Thoracic aorta (tissue), 2 donors: ENCODE measurements at regions not wholly inside any gene's neighbourhood (a gene's known extent, or its start where the extent isn't known, plus 50 kb on each side); places are given as distances from the start of the nearest gene placed in this dataset.
A peak's percentile ranks its signal among the peaks of the same experiment; 100 is the strongest.

Source experiments
- ATAC-seq: fragments of 150-250 bp; one replicate; pipeline ENCODE4 v1.8.0; 2017; ENCODE audit warnings: low read depth; ENCODE audit not compliant: insufficient number of reproducible peaks, low FRiP score
- DNase-seq: peaks from one replicate; pipeline ENCODE4 v3.0.0-alpha.2; 2020; ENCODE audit warnings: low spot score
- H3K27ac ChIP-seq, 2 donors: fragments of 200-600 bp; sonication (generic); 1 replicate in 1 of 2; 2 replicates in 1 of 2; pipeline ENCODE4 v1.5.1; 2016; ENCODE audit warnings: mild to moderate bottlenecking in 2 of 2, moderate library complexity in 2 of 2
- H3K27me3 ChIP-seq: fragments of 200-600 bp; sonication (generic); replicated peaks from 2 replicates; pipeline ENCODE4 v1.6.0; 2016; ENCODE audit warnings: mild to moderate bottlenecking; ENCODE audit not compliant: insufficient read depth
- H3K36me3 ChIP-seq: fragments of 200-600 bp; sonication (generic); one replicate; pipeline ENCODE4 v1.5.1; 2016
- H3K4me1 ChIP-seq, 2 donors: fragments of 200-600 bp; sonication (generic); 1 replicate in 1 of 2; 2 replicates in 1 of 2; pipeline versions ENCODE4 v1.5.1 to v1.6.0; 2016; ENCODE audit warnings: low read depth in 2 of 2, mild to moderate bottlenecking in 1 of 2; ENCODE audit not compliant: control insufficient read depth in 1 of 2
- H3K4me3 ChIP-seq: fragments of 200-600 bp; sonication (generic); 2 replicates; pipeline ENCODE4 v1.5.1; 2016; ENCODE audit warnings: mild to moderate bottlenecking
- H3K9me3 ChIP-seq: fragments of 200-600 bp; sonication (generic); 2 replicates; pipeline ENCODE4 v1.5.1; 2016
- TF ChIP-seq, protein P1 (sequence below): fragments of 200-600 bp; sonication (generic); IDR thresholded peaks from one replicate; pipeline ENCODE4 v1.5.1; 2019; ENCODE audit warnings: antibody characterized with exemption

DNA sequence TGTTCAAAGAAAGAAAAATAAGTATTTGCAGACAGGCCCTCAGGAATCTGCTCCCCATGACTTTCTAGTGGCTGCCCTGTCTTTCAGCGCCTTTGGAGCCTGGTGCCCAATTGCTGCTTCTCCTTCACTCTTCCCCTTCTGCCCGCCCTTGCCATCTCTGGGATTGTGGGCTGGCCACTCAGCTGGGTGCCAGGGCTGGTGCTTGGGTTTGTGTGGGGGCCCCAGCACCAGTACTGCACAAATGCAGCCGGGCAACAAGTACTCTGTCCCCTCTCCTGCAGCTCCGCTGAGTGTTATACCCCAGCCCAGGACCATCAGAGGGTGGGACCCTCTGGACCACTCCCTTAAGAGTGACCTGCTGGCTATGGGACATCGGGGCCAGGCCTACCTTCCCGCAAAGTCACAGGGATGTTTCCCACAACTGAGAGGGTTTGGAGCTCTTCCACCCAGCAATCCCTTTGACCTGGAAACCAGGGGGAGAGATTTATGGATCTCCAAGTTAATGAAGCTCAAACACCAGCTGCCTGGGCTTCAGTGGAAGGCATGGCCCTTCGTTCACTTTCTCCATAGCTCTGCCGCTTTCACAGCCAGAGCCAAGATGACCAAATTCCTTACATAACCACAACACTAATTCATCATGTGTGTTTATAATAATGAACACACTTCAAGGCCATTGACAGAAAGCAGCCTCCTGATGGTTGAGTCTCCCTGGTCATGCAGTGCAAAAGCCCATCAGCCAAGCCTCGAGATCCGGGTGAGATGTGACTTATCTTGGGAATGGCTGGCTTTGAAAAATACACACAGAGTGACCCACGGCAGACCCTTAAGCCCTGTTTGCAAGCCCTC is 313.9 kb upstream of the ZNF32 start:
- Histone ChIP-seq H3K36me3 (no peaks in the 10 kb centered on the region), H3K4me1 (peaks cover 37 to 77% of the 10 kb centered on the region in 2 donors), H3K9me3 (no peaks in the 10 kb centered on the region), H3K4me3 (no peak overlapping the region), H3K27me3 (no peaks in the 10 kb centered on the region), H3K27ac (peak overlapping the region; percentile 55 to 56)
- TF ChIP-seq, protein P1, sequence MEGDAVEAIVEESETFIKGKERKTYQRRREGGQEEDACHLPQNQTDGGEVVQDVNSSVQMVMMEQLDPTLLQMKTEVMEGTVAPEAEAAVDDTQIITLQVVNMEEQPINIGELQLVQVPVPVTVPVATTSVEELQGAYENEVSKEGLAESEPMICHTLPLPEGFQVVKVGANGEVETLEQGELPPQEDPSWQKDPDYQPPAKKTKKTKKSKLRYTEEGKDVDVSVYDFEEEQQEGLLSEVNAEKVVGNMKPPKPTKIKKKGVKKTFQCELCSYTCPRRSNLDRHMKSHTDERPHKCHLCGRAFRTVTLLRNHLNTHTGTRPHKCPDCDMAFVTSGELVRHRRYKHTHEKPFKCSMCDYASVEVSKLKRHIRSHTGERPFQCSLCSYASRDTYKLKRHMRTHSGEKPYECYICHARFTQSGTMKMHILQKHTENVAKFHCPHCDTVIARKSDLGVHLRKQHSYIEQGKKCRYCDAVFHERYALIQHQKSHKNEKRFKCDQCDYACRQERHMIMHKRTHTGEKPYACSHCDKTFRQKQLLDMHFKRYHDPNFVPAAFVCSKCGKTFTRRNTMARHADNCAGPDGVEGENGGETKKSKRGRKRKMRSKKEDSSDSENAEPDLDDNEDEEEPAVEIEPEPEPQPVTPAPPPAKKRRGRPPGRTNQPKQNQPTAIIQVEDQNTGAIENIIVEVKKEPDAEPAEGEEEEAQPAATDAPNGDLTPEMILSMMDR: no peak
- ATAC-seq (no peak), DNase-seq (no peak)

- H3K4me1 ChIP-seq: peaks cover 37 to 77% of the 10 kb centered on the region in 2 donors
- no peak overlapping the region for H3K4me3 ChIP-seq
- TF ChIP-seq, protein P1: no peak
- DNase-seq: no peak
- no peaks in the 10 kb centered on the region for H3K27me3 ChIP-seq
- H3K9me3 ChIP-seq: no peaks in the 10 kb centered on the region
- no peaks in the 10 kb centered on the region for H3K36me3 ChIP-seq
- H3K27ac ChIP-seq: peak overlapping the region; percentile 55 to 56
- no peak for ATAC-seq
Observed at GRCh38 chr10:43961523-43962345, 313.1 kb upstream of the ZNF32 start.

DNA sequence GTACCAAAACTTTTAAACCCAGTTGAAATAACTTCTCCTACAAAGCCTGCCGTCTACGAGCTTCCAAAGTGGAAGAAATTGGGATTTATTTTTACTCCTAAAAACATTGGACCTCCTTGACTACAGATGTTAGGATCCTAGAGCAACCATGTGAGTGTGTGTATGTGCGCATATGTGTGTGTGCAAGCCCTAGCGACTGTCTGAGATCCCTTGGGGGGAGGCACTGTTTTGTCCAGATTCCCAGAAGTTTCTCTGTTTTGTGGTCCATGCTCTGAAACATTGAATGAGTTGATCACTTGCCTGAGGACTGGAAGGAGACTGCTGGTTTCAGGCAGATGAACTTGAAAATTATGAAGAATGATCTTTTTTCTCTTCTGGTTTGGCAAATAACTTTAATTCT is 312.3 kb upstream of the ZNF32 start:
- no peaks in the 10 kb centered on the region for H3K36me3 ChIP-seq
- peaks cover 36 to 73% of the 10 kb centered on the region in 2 donors for H3K4me1 ChIP-seq
- H3K27ac ChIP-seq: peak overlapping the region; percentile 55 to 56
- H3K9me3 ChIP-seq: no peaks in the 10 kb centered on the region
- ATAC-seq (no peak), DNase-seq (no peak)
- H3K4me3 ChIP-seq: no peak overlapping the region
- TF ChIP-seq, protein P1: no peak
- no peaks in the 10 kb centered on the region for H3K27me3 ChIP-seq

DNA sequence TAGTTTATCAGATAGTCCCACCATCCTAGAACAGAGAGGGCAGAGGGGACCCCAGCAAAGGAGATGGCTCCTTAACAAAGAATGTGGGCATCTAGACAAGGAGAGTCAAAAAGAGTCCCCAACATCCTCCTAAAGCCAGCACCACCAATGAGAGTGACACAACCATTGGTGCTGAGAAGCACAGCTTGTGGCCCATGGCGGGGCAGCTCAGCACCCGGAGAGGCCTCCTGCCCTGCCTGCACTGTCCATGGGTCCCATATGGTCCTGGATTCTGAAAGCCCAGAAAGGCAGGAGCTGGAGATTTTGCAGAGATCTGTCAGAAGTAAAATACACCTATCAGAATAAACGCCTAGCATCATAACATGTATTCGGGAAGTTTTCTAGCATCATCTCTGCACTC is 311.8 kb upstream of the ZNF32 start:
- Histone ChIP-seq H3K4me3 (no peak overlapping the region), H3K9me3 (no peaks in the 10 kb centered on the region), H3K4me1 (peaks cover 31 to 68% of the 10 kb centered on the region in 2 donors), H3K36me3 (no peaks in the 10 kb centered on the region), H3K27ac (peak overlapping the region; percentile 55 to 56), H3K27me3 (no peaks in the 10 kb centered on the region)
- DNase-seq (no peak), ATAC-seq (no peak)
- TF ChIP-seq, protein P1: no peak

DNA sequence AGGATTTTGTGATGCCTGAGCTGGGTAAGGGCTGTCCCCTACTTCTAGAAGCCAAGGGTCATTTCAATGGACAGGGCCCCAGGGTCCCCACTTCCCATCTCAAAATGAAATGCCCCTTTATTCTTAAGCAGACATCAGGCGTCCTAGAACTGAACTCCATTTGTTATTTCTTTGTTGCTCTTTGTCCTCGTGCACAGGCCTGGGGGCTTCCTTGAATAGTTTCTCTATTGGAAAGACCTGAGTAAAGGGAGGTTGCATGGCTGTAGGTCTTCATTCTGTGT is 311.4 kb upstream of the ZNF32 start:
- ATAC-seq: no peak
- no peak for DNase-seq

More for the DNA sequence above, 311.4 kb upstream of the ZNF32 start:
- H3K4me3 ChIP-seq: no peak overlapping the region
- no peak overlapping the region for H3K27ac ChIP-seq
- H3K27me3 ChIP-seq: no peaks in the 10 kb centered on the region
- no peaks in the 10 kb centered on the region for H3K36me3 ChIP-seq
- H3K9me3 ChIP-seq: no peaks in the 10 kb centered on the region
- TF ChIP-seq, protein P1: no peak
- H3K4me1 ChIP-seq: peaks cover 27 to 64% of the 10 kb centered on the region in 2 donors
